GM13977 (cell line): ENCODE measurements at regions not wholly inside any gene's neighbourhood (a gene's known extent, or its start where the extent isn't known, plus 50 kb on each side); places are given as distances from the start of the nearest gene placed in this dataset.

Experiments
- DNase-seq: peaks from one replicate; pipeline ENCODE4 v3.0.0; 2012; ENCODE audit warnings: low spot score
- CTCF ChIP-seq: IDR thresholded peaks from 2 replicates; pipeline ENCODE4 v1.5.1; 2012; ENCODE audit warnings: mild to moderate bottlenecking, control low read depth; ENCODE audit not compliant: insufficient read depth; ENCODE audit errors: extremely low read depth, missing control alignments
- in situ Hi-C: fragments of 300-500 bp; cut with MboI; formaldehyde crosslinking; loops from one replicate; pipeline ENCODE4 v1.12.0; 2022; ENCODE audit warnings: low sequenced_read_pairs, low pct_unique_long_range_greater_than_20kb, mixed read lengths, inconsistent platforms; ENCODE audit not compliant: unreplicated experiment

- no peak for TF ChIP-seq CTCF
- no peak for DNase-seq
- in situ Hi-C loops = no loop called here
These were observed 184.5 kb upstream of the CRY1 start for GRCh38 chr12:107277855-107278254.

GRCh38 chr12:107282628-107283027, 189.3 kb upstream of the CRY1 start:
- TF ChIP-seq CTCF = no peak
- in situ Hi-C loops = no loop called here
- no peak for DNase-seq

GRCh38 chr12:107283652-107284051, 190.3 kb upstream of the CRY1 start:
- TF ChIP-seq CTCF = no peak
- no peak for DNase-seq
- in situ Hi-C loops = no loop called here

- DNase-seq = no peak
- TF ChIP-seq CTCF = no peak
- in situ Hi-C loops = no loop called here
These were observed 191.3 kb upstream of the CRY1 start for GRCh38 chr12:107284692-107285091.

GRCh38 chr12:107287436-107288413, 194.4 kb upstream of the CRY1 start:
- no peak for TF ChIP-seq CTCF
- no peak for DNase-seq
- in situ Hi-C loops = no loop called here

GRCh38 chr12:107288414-107289127, 195.2 kb upstream of the CRY1 start:
- TF ChIP-seq CTCF = no peak
- no peak for DNase-seq
- in situ Hi-C loops = no loop called here
